H1 (cell line): ENCODE measurements at regions not wholly inside any gene's neighbourhood (a gene's known extent, or its start where the extent isn't known, plus 50 kb on each side); places are given as distances from the start of the nearest gene placed in this dataset.

Source experiments
- POLR2A ChIP-seq, 2 experiments: IDR thresholded peaks; 1 replicate in 1 of 2; 2 replicates in 1 of 2; pipeline ENCODE4 v1.6.1; 2011; ENCODE audit warnings: low read depth in 2 of 2, low read length in 2 of 2, mild to moderate bottlenecking in 2 of 2; ENCODE audit errors: control extremely low read depth in 1 of 2
- POLR2AphosphoS5 ChIP-seq: IDR thresholded peaks from 2 replicates; pipeline ENCODE4 v1.6.1; 2011; ENCODE audit warnings: low read depth, low read length
- SIX5 ChIP-seq: IDR thresholded peaks from 2 replicates; pipeline ENCODE4 v1.6.1; 2011; ENCODE audit warnings: mild to moderate bottlenecking, low read depth, low read length
- TF ChIP-seq, protein P1 (sequence below), 3 experiments: IDR thresholded peaks; 1 replicate in 2 of 3; 2 replicates in 1 of 3; pipeline versions ENCODE4 v1.5.1 to v1.6.1; 2011; ENCODE audit warnings: low read length in 3 of 3, mild to moderate bottlenecking in 3 of 3, inconsistent platforms in 2 of 3, low read depth in 1 of 3, moderate library complexity in 1 of 3; ENCODE audit not compliant: insufficient read depth in 1 of 3; ENCODE audit errors: control extremely low read depth in 1 of 3
- TF ChIP-seq, protein P2 (sequence below): IDR thresholded peaks from 2 replicates; pipeline ENCODE4 v1.6.1; 2012; ENCODE audit warnings: inconsistent platforms

DNA sequence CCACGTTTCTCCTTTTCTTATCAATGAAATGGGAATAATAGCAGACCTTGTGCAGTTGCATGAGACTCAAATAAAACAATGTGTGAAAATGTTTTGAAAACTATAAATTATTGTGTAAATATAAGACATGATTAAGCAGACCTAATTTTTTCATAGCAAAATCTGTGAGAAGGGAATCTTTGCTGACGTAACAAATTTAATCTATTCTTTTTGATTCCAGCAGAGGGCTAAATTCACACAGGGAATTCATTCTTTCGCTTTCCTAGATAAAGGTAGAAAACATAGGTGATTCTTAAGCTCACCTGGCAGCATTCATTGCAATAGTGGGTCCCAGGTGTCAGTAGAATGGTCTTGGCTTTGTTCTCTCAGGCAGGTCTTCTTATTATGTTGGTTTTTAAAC lies 450.0 kb upstream of the GCFC2 start:
- TF ChIP-seq POLR2A (IDR thresholded peaks at IDR 0.05; ENCODE audit: control extremely low read depth in 1 of 2, low read depth in 2 of 2, low read length in 2 of 2) (no peak), SIX5 (no peak), POLR2AphosphoS5 (no peak)
- TF ChIP-seq, protein P1, sequence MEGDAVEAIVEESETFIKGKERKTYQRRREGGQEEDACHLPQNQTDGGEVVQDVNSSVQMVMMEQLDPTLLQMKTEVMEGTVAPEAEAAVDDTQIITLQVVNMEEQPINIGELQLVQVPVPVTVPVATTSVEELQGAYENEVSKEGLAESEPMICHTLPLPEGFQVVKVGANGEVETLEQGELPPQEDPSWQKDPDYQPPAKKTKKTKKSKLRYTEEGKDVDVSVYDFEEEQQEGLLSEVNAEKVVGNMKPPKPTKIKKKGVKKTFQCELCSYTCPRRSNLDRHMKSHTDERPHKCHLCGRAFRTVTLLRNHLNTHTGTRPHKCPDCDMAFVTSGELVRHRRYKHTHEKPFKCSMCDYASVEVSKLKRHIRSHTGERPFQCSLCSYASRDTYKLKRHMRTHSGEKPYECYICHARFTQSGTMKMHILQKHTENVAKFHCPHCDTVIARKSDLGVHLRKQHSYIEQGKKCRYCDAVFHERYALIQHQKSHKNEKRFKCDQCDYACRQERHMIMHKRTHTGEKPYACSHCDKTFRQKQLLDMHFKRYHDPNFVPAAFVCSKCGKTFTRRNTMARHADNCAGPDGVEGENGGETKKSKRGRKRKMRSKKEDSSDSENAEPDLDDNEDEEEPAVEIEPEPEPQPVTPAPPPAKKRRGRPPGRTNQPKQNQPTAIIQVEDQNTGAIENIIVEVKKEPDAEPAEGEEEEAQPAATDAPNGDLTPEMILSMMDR (IDR thresholded peaks at IDR 0.05; ENCODE audit: control extremely low read depth in 1 of 3, insufficient read depth in 1 of 3, low read depth in 1 of 3, low read length in 3 of 3): no peak
- TF ChIP-seq, protein P2, sequence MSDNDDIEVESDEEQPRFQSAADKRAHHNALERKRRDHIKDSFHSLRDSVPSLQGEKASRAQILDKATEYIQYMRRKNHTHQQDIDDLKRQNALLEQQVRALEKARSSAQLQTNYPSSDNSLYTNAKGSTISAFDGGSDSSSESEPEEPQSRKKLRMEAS: no peak
